IMR-90 (cell line): ENCODE measurements at regions not wholly inside any gene's neighbourhood (a gene's known extent, or its start where the extent isn't known, plus 50 kb on each side); places are given as distances from the start of the nearest gene placed in this dataset.

ENCODE experiments used
- ATAC-seq: fragments of 200-7000 bp; cut with Tn5 transposase; 2 replicates; pipeline ENCODE4 v1.9.1; 2020; ENCODE audit warnings: low read depth, mild to moderate bottlenecking, moderate library complexity
- BruUV-seq: library from RNA; stranded (reverse); fragments of 400-500 nt; replicated peaks from 2 replicates; lab custom pipeline; 2021; lab: Mats Ljungman, UMichigan
- CTCF ChIA-PET: fragments of 300-600 bp; formaldehyde crosslinking; extraction: SDS; loops from one replicate; lab custom pipeline; 2021; ENCODE audit warnings: antibody characterized with exemption; lab: Yijun Ruan, JAX
- POLR2A ChIA-PET: fragments of 300-600 bp; sonication (Branson Sonifier 250); formaldehyde crosslinking; loops from one replicate; lab custom pipeline; 2022; ENCODE audit warnings: antibody characterized with exemption; ENCODE audit not compliant: unreplicated experiment; lab: Charles Lee
- DNase-seq: peaks from one replicate; pipeline ENCODE4 v3.0.0; 2013
- H2AFZ ChIP-seq: replicated peaks from 2 replicates; pipeline ENCODE3; 2013; ENCODE audit warnings: low read length, mild to moderate bottlenecking; ENCODE audit not compliant: poor library complexity
- H2AK5ac ChIP-seq: 2 replicates; pipeline ENCODE4 v1.6.1; 2013; ENCODE audit warnings: low read depth, low read length, inconsistent platforms
- H2AK9ac ChIP-seq: replicated peaks from 2 replicates; pipeline ENCODE3; 2013; ENCODE audit warnings: mild to moderate bottlenecking, low read depth, low read length, moderate library complexity; ENCODE audit not compliant: poor library complexity
- H2BK120ac ChIP-seq: 2 replicates; pipeline ENCODE4 v1.6.1; 2013; ENCODE audit warnings: low read depth, low read length, inconsistent platforms
- H2BK15ac ChIP-seq: 3 replicates; pipeline ENCODE4 v1.6.1; 2013; ENCODE audit warnings: low read depth, low read length, inconsistent platforms
- H2BK20ac ChIP-seq: 2 replicates; pipeline ENCODE4 v1.6.1; 2013; ENCODE audit warnings: low read depth, mild to moderate bottlenecking, inconsistent platforms, low read length, moderate library complexity
- H2BK5ac ChIP-seq: 2 replicates; pipeline ENCODE4 v1.6.1; 2013; ENCODE audit warnings: mild to moderate bottlenecking, low read depth, low read length, inconsistent platforms; ENCODE audit not compliant: poor library complexity, severe bottlenecking
- H3K14ac ChIP-seq: replicated peaks from 2 replicates; pipeline ENCODE4 v1.6.1; 2013; ENCODE audit warnings: low read depth, low read length, inconsistent platforms
- H3K18ac ChIP-seq: 2 replicates; pipeline ENCODE4 v1.6.1; 2013; ENCODE audit warnings: low read depth, low read length, control low read depth
- H3K23ac ChIP-seq: 2 replicates; pipeline ENCODE4 v1.6.1; 2013; ENCODE audit warnings: low read depth, low read length, inconsistent platforms
- H3K27ac ChIP-seq: 2 replicates; pipeline ENCODE4 v1.5.1; 2013; ENCODE audit warnings: mild to moderate bottlenecking, control low read depth, low read length; ENCODE audit not compliant: insufficient read depth
- H3K27me3 ChIP-seq: 2 replicates; pipeline ENCODE4 v1.6.1; 2013; ENCODE audit warnings: low read length; ENCODE audit not compliant: control insufficient read depth, insufficient read depth
- H3K36me3 ChIP-seq: 2 replicates; pipeline ENCODE4 v1.6.1; 2013; ENCODE audit warnings: low read length, mixed read lengths; ENCODE audit not compliant: control insufficient read depth, insufficient read depth
- H3K4ac ChIP-seq: 2 replicates; pipeline ENCODE4 v1.6.1; 2013; ENCODE audit warnings: low read depth, low read length, inconsistent platforms
- H3K4me1 ChIP-seq: 2 replicates; pipeline ENCODE4 v1.6.1; 2013; ENCODE audit warnings: low read length, mixed read lengths; ENCODE audit not compliant: control insufficient read depth, insufficient read depth
- H3K4me2 ChIP-seq: 2 replicates; pipeline ENCODE4 v1.6.1; 2013; ENCODE audit warnings: low read depth, mild to moderate bottlenecking, control low read depth, low read length, moderate library complexity
- H3K4me3 ChIP-seq: 2 replicates; pipeline ENCODE4 v1.5.1; 2013; ENCODE audit warnings: low read depth, mild to moderate bottlenecking, control low read depth, low read length, moderate library complexity; ENCODE audit not compliant: insufficient read depth
- H3K56ac ChIP-seq: 2 replicates; pipeline ENCODE4 v1.6.1; 2013; ENCODE audit warnings: low read length, inconsistent platforms; ENCODE audit not compliant: insufficient read depth; ENCODE audit errors: extremely low read depth
- H3K79me1 ChIP-seq, 2 experiments: 2 replicates each; pipeline ENCODE4 v1.6.1; 2013; ENCODE audit warnings: low read length in 2 of 2, inconsistent platforms in 1 of 2, low read depth in 1 of 2
- H3K9ac ChIP-seq: 2 replicates; pipeline ENCODE4 v1.6.1; 2013; ENCODE audit warnings: low read depth, low read length, control low read depth
- H3K9me1 ChIP-seq: 2 replicates; pipeline ENCODE4 v1.6.1; 2013; ENCODE audit warnings: low read length, inconsistent platforms; ENCODE audit not compliant: insufficient read depth
- H3K9me3 ChIP-seq: 2 replicates; pipeline ENCODE4 v1.6.1; 2013; ENCODE audit warnings: low read length; ENCODE audit not compliant: control insufficient read depth, insufficient read depth
- H4K20me1 ChIP-seq: 2 replicates; pipeline ENCODE4 v1.6.1; 2013; ENCODE audit warnings: low read length, inconsistent platforms; ENCODE audit not compliant: insufficient read depth
- H4K5ac ChIP-seq: 2 replicates; pipeline ENCODE4 v1.6.1; 2013; ENCODE audit warnings: mild to moderate bottlenecking, low read depth, low read length, control low read depth
- H4K8ac ChIP-seq, 2 experiments: 2 replicates each; pipeline ENCODE4 v1.6.1; 2013; ENCODE audit warnings: low read depth in 2 of 2, low read length in 2 of 2, control low read depth in 1 of 2, inconsistent platforms in 1 of 2
- H4K91ac ChIP-seq: 2 replicates; pipeline ENCODE4 v1.6.1; 2013; ENCODE audit warnings: low read depth, low read length, inconsistent platforms; ENCODE audit not compliant: insufficient read depth
- BHLHE40 ChIP-seq: fragments of 150-350 bp; IDR thresholded peaks from 2 replicates; pipeline ENCODE4 v1.6.1; 2016; ENCODE audit warnings: mild to moderate bottlenecking, low read depth, low read length
- CEBPB ChIP-seq: IDR thresholded peaks from 2 replicates; pipeline ENCODE4 v1.6.1; 2012; ENCODE audit warnings: low read depth, low read length, improper control_type of control experiment
- CHD1 ChIP-seq: IDR thresholded peaks from 2 replicates; pipeline ENCODE4 v1.6.1; 2012; ENCODE audit warnings: low read depth, low read length, improper control_type of control experiment
- CTCF ChIP-seq: conservative IDR thresholded peaks from 2 replicates; pipeline ENCODE4 v1.5.1; 2012; ENCODE audit warnings: mild to moderate bottlenecking, low read depth, low read length, improper control_type of control experiment
- ELK1 ChIP-seq: fragments of 150-350 bp; IDR thresholded peaks from 2 replicates; pipeline ENCODE4 v1.6.1; 2016; ENCODE audit warnings: low read depth, mild to moderate bottlenecking, low read length, moderate library complexity, borderline replicate concordance
- FOS ChIP-seq: fragments of 150-350 bp; IDR thresholded peaks from 2 replicates; pipeline ENCODE4 v1.6.1; 2016; ENCODE audit warnings: low read depth, low read length
- MAFK ChIP-seq: IDR thresholded peaks from 2 replicates; pipeline ENCODE4 v1.6.1; 2012; ENCODE audit warnings: low read depth, low read length, improper control_type of control experiment
- MAZ ChIP-seq: IDR thresholded peaks from 2 replicates; pipeline ENCODE4 v1.6.1; 2012; ENCODE audit warnings: low read depth, mild to moderate bottlenecking, low read length, improper control_type of control experiment, moderate library complexity, borderline replicate concordance
- MXI1 ChIP-seq: IDR thresholded peaks from 2 replicates; pipeline ENCODE4 v1.6.1; 2012; ENCODE audit warnings: low read depth, mild to moderate bottlenecking, low read length, moderate library complexity, borderline replicate concordance
- NFE2L2 ChIP-seq: fragments of 150-350 bp; IDR thresholded peaks from 2 replicates; pipeline ENCODE4 v1.6.1; 2016; ENCODE audit warnings: low read depth, mild to moderate bottlenecking, low read length
- POLR2A ChIP-seq: IDR thresholded peaks from 2 replicates; pipeline ENCODE4 v1.6.1; 2012; ENCODE audit warnings: mild to moderate bottlenecking, low read depth, low read length
- RAD21 ChIP-seq: IDR thresholded peaks from 2 replicates; pipeline ENCODE4 v1.6.1; 2012; ENCODE audit warnings: low read length, improper control_type of control experiment
- RCOR1 ChIP-seq: IDR thresholded peaks from 2 replicates; pipeline ENCODE4 v1.6.1; 2012; ENCODE audit warnings: mild to moderate bottlenecking, low read length, improper control_type of control experiment; ENCODE audit not compliant: insufficient replicate concordance
- RFX5 ChIP-seq: IDR thresholded peaks from 2 replicates; pipeline ENCODE4 v1.8.0; 2012; ENCODE audit warnings: low read depth, mild to moderate bottlenecking, low read length, moderate library complexity
- SMC3 ChIP-seq: fragments of 150-350 bp; IDR thresholded peaks from 2 replicates; pipeline ENCODE4 v1.6.1; 2016; ENCODE audit warnings: low read depth, mild to moderate bottlenecking, antibody characterized with exemption, low read length, moderate library complexity
- USF2 ChIP-seq: fragments of 150-350 bp; IDR thresholded peaks from 2 replicates; pipeline ENCODE4 v1.6.1; 2017; ENCODE audit warnings: mild to moderate bottlenecking, antibody characterized with exemption, low read length, low read depth
- WGBS, 2 experiments: methylation state at CpG; one replicate each; pipeline versions ENCODE4 v1.1.5 to v1.1.7; 2013; ENCODE audit warnings: missing lambda C conversion rate in 2 of 2; ENCODE audit not compliant: insufficient read length in 1 of 2; ENCODE audit errors: extremely low coverage in 2 of 2; 5-methylcytosine and 5-hydroxymethylcytosine counted together
- dilution Hi-C: fragments of 300-500 bp; cut with HindIII; formaldehyde crosslinking; loops from one replicate; pipeline ENCODE4 v1.14.3; 2018; ENCODE audit warnings: low sequenced_read_pairs; ENCODE audit not compliant: unreplicated experiment
- in situ Hi-C: fragments of 300-500 bp; cut with MboI; formaldehyde crosslinking; loops from 3 replicates; pipeline ENCODE4 v1.14.3; 2019; ENCODE audit warnings: low sequenced_read_pairs, inconsistent platforms, mixed read lengths
- intact Hi-C: fragments of 100-400 bp; cut with micrococcal nuclease; formaldehyde crosslinking; loops from 2 replicates; pipeline ENCODE4 v1.10.0; 2022

- H3K14ac ChIP-seq = no peak overlapping the region
- H4K91ac ChIP-seq = no peak overlapping the region
- no peaks in the 10 kb centered on the region for H3K27me3 ChIP-seq
- TF ChIP-seq RFX5 (no peak), ELK1 (no peak), RCOR1 (no peak), MAZ (no peak), MAFK (no peak), POLR2A (no peak), BHLHE40 (no peak), CTCF (no peak), NFE2L2 (no peak), MXI1 (no peak), CHD1 (no peak), CEBPB (no peak), RAD21 (no peak), SMC3 (no peak), USF2 (no peak), FOS (no peak)
- WGBS, 2 experiments = 93% methylated on average over 2 of the region's 4 CpGs; no CpG with 5 or more reads in 1 of the 2 experiments
- dilution Hi-C loops = no loop called here
- H2BK5ac ChIP-seq = no peak overlapping the region
- H3K4ac ChIP-seq = no peak overlapping the region
- ChIA-PET CTCF (interaction anchor here (0.6 kb wide), 1 partner anchor 9 kb away, joined by 4 read pairs; no protein-coding TSS in a partner anchor), POLR2A (no interaction called here)
- no peak overlapping the region for H2AFZ ChIP-seq
- in situ Hi-C loops = no loop called here
- H3K27ac ChIP-seq = no peak overlapping the region
- no peak overlapping the region for H3K4me3 ChIP-seq
- peaks cover 2% of the 10 kb centered on the region; the same call in 1 of the 2 replicates for H3K4me1 ChIP-seq
- no peak for ATAC-seq
- H4K5ac ChIP-seq = no peak overlapping the region
- no peaks in the 10 kb centered on the region for H3K9me3 ChIP-seq
- no peaks in the 10 kb centered on the region for H3K79me1 ChIP-seq
- H4K8ac ChIP-seq = no peak overlapping the region
- no peak overlapping the region for H3K9ac ChIP-seq
- BruUV-seq = no TSS peak
- H2BK20ac ChIP-seq = no peak overlapping the region
- no peak overlapping the region for H3K23ac ChIP-seq
- no peak overlapping the region for H3K18ac ChIP-seq
- H2BK15ac ChIP-seq = no peak overlapping the region
- no peak overlapping the region for H3K4me2 ChIP-seq
- intact Hi-C loops = no loop called here
- no peaks in the 10 kb centered on the region for H3K36me3 ChIP-seq
- H2AK9ac ChIP-seq = no peak overlapping the region
- H3K9me1 ChIP-seq = 0 out of 2 replicates have a peak, but pooled peaks cover 3% of the 10 kb centered on the region
- H2AK5ac ChIP-seq = no peak overlapping the region
- no peak for DNase-seq
- H4K20me1 ChIP-seq = no peaks in the 10 kb centered on the region
- H2BK120ac ChIP-seq = no peak overlapping the region
- H3K56ac ChIP-seq = no peak overlapping the region
Measured at GRCh38 chr1:221606256-221606655, 135.6 kb downstream of the DUSP10 start.
